Stimulated activated CD4-positive, alpha-beta T cell treated with anti-CD3 and anti-CD28 coated beads, Interleukin-1b, Interleukin-23, amount 100 ng/mL, for 1 hour (primary cell): ENCODE measurements at regions not wholly inside any gene's neighbourhood (a gene's known extent, or its start where the extent isn't known, plus 50 kb on each side); places are given as distances from the start of the nearest gene placed in this dataset.
"Not testable (repeated sequence)": the region's sequence is repeated elsewhere in the genome, so short reads cannot be mapped to it uniquely, and the experiment has no call there.

Experiments
- DNase-seq, 2 donors: peaks; one replicate each; pipeline ENCODE4 v3.0.0-alpha.2; 2020; ENCODE audit warnings: low read depth in 2 of 2

DNA sequence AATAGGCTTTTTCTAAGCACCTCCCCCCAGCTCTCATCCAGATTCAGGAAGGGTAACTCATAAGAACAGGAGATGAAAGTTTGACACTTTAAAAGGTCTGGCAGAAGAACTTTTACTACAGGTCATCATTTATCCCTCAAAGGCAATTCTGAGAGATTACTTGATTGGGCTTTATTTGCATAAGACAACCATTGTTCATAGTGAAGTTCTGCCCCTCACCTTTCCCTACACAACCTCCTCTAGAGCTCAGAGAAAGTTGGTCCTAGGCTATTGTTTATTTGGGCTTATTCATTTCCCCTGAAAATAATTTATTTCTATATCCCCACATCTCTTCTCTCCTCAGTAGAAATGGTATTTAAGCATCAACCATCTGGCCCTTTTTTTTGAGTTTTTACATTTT is 568.4 kb downstream of the ZNF608 start:
- DNase-seq = no peak

DNA sequence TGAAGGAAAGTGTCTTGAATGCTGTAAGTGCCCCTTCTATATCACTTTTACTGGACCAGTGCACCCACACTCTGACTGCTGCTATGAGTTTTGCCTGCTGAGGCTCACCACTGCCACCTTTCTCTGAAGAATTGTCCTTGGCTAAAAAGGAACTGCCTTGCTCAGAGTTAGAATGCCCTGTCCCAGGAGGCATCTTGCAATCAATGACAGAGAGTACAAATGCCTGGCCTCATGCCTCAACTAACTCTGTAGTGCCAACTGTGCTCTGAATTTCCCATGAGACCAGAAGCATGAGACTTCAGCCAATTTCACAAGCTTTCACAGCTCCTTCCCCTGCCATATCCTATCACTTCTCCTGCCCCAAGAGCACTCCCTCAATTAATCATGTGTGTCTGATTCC is 569.7 kb downstream of the ZNF608 start:
- DNase-seq = no peak

DNA sequence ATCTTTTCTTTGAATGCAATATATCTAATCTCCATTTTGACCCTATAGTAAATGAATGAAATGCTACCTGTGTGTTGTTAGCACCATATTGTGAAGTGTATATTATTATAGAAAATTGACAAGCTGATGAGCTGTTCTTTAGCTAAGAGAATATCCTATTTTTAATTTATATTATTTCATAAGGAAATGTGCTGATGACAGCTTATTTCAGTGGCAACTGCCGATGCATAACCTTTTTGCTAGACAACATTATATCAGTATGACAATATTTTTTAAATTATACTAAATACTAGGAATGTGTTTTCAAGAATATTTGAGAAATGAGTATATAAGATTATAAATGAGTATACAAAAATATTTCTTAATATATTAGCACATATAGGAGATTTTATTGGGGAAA is 573.1 kb downstream of the ZNF608 start:
- DNase-seq = no peak

DNA sequence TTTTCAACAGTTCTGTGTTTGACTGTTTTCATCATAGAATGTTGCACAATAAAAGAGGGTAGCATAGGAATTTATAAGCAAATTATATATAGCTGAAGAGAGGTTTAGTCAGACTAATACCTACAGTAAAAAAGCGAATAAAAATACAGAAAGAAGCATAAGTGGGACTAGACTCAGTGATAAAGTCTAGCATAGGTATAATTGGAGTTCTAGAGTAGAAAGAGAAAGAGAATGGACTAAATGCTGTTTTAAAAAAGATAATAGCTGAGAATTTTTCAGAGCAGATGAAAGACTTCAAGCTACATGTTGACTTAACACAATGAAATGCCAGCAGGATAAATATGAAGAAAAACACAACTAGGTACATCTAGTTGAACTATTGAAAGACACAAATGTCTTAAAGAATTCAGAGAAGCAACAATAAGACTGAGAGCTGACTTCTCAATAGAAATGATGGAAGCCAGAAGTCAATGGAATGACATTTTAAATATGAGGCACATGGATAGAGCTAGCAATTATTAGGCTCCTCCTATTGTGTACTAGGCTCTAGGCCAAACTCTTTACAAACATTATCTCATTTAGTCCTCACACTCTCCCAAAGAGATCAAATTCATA is 573.9 kb downstream of the ZNF608 start:
- DNase-seq = no peak

DNA sequence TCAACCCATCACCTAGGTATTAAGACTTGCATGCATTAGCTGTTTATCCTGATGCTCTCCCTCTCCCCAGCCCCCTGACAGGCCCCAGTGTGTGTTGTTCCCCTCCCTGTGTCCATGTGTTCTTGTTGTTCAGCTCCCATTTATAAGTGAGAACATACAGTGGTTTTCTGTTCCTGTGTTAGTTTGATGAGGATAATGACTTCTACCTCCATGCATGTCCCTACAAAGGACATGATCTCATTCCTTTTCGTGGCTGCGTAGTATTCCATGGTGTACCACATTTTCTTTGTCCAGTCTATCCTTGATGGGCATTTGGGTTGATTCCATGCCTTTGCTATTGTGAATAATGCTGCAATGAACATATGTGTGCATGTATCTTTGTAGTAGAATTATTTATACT is 578.3 kb downstream of the ZNF608 start:
- not testable (repeated sequence) for DNase-seq

DNA sequence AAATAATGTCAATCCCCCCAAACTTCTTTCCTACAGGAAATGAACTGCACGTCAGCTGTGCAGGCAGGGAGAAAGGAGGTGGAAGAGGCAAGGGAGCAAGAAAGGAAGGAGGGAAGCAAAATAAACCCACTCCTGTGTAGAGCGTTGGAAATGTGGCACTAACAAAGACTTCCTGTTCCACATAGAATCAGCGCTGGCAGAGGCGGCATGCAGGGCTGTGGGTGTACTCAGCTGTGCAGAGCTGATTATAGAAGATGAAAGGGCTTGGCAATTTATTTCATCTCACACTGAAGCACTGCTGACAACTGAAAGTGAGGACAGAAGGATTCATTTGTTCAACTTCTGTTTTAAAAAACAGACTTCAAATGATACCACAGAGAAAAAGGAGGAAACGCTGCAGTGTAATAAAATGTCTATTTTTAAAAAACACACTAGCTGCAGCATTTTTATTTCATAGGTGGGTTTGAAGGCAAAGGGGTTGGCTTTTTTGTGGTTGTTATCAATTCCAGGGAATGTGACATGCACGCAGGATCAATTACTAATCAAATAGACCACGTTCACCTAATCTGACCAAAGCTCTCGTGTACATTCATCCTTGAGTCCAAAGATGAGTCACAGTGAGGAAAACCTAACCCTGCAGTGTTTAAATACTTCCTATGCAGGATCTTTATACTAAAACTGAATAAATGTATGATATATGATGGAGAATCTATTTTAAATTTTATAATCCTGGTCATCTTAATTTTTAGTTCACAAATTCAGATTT is 583.5 kb downstream of the ZNF608 start:
- DNase-seq = no peak

DNA sequence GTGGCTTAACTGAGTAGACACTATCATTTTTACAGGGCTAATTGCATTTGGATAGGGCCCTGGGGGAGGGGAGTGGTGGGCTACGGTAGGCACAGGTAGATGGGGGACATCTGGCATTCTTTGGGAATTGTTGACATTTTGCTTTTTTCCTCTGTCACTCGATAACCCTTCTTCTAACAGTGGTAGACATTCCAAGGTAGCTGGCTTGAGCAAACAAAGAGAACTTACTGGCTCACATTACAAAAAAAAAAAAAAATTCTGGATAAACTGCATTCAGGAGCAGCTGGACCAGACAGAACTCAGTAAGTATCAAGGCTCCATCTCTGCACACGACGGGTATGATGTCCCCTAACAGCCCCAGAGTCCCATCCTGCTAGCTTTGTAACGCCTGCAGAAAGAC is 585.2 kb downstream of the ZNF608 start:
- DNase-seq = no peak

DNA sequence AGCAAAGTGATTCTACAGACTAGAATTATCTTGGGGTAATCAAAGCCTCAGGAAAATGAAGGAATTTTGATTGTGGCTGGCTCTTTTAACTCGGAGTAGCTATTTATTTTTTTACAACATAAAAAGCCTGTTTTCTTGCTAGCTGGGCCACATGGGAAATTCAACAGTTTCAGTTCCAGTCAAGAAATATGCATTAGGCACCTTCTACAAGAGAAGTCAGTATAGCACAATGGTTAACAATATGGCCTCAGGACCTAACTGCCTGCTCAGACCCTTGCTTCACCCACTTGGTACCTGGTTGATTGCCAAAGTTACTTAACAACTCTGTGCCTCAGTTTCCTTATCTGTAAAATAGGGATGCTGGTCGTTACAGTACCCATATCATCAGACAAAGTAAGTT is 586.2 kb downstream of the ZNF608 start:
- no peak for DNase-seq

DNA sequence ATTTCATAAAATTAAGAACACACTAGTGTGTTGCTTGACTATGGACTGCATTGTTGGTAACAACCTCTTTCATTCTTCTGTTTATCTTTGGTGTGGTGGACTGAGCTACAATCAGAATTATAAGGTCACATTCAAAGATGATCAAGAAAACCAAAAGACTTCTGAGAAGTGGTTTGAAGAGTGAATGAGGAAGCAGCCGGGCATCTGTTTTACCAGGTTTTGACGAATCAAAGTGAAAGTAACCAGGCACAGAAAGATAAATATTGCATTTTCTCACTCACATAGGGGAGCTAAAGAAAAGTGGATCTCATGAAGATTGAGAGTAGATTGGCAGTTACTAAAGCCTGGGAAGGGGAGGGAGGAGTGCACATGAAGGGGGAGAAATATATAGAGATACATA is 589.1 kb downstream of the ZNF608 start:
- no peak for DNase-seq

DNA sequence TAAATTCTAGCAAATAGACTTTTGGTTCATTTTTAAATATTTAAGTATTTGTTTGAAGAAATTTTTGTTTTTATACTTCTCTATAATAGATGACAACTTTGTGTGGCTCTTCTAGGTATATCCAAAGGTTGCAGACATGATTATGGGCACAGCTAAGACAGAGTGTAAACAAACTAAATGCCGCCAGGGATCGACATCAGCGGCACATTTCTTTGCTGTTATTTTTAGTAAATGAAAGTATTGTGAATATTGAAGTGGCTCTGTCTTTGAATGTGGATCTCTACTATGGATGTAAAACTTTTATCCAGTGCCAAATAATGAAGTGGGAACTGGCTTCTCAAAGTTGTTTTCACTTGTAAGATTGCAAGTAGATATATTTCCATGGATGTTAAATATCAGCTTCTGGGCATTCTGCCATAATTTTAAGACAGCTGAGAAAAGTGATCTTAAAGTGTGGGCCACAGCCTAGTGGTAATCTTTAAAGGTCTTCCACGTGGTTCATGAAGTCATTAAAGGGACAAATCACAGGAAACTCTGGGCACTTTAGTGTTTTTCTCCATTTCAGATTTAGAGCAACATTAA is 589.9 kb downstream of the ZNF608 start:
- DNase-seq = no peak

DNA sequence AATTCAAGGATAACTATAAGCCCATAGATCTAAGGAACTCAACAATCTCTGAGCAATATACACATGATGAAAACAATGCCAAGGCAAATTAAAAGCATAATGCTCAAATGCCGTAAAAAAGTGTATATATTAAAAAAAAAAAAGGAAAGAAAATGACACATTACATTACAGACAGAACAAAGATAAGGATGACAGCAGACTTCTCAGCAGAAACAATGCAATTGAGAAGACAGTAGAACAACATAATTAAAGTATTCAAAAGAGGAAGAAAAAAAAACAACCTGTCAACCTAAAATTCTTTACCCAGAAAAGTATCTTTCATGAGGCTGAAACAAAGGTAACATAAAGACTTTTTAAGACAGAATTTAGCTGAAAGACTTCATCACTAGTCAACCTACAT is 591.7 kb downstream of the ZNF608 start:
- no peak for DNase-seq

DNA sequence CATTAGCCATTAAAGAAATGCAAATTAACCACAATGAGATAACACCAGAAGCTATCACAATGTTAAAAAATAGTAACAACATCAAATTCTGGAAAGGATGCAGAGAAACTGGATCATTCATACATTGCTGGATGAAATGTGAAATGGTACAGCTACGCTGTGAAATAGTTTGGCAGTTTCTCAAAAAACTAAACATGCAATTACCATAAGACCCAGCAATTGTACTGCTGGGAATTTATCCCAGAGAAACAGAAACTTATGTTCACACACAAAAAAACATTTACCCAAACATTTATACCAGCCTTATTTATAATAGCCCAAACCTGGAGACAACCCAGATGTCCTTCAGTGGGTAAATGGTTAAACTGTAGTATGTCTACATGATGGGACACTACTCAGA is 592.9 kb downstream of the ZNF608 start:
- no peak for DNase-seq

DNA sequence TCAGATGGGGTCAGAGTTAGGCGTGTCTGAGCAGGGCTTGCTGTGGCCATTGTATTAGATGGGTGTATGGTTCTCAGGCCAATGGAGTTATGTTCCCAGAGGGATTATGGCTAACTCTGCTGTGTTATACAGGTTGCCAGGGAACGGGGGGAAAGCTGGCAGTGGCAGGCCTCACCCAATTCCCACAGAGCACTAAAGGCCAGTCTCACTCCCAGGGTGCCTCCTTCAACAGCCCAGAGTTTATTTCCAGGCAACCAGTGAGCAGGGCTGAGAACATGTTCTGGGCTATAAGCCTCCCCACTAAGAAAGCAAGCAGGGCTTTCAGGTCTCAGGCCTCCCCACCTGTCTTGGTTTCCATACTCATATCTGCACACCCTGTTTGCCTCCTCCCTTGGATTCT is 597.9 kb downstream of the ZNF608 start:
- no peak for DNase-seq

DNA sequence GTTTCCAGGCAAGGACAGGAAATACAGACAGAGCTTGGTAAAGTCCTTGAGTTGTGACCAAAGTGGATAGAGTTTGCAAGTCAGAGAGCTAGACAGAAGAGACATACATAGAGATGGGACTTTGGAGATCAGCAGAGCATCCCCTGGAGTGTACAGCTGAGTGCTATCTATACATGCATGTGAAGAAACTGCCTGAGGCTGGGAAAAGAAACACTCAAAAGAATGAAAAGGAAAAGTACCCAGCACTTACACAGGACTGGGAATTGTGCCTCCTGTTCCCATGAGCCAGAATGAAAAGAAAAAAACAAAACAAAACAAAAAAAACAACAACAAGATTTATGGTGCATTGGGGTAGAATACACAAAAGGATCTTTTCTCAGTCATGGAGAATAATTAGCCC is 606.4 kb downstream of the ZNF608 start:
- DNase-seq = no peak

DNA sequence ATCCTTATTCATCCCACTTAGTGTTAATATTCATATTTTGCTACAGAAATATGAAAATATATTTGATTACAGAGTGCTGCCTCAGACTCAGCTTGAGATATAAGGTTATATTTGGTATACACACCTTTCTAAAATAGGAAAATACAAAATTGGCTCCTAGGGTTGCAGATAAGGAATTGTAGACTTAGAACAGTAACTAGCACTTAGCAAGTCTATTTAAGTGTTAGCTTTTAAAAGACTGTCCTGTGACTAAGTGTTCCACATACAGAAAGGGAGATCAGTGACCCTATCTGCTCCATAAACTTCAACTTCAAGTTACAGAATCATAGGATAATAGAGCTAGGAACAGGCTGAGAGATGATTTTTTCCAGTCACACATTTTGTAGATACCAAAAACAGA is 607.0 kb downstream of the ZNF608 start:
- DNase-seq = no peak

DNA sequence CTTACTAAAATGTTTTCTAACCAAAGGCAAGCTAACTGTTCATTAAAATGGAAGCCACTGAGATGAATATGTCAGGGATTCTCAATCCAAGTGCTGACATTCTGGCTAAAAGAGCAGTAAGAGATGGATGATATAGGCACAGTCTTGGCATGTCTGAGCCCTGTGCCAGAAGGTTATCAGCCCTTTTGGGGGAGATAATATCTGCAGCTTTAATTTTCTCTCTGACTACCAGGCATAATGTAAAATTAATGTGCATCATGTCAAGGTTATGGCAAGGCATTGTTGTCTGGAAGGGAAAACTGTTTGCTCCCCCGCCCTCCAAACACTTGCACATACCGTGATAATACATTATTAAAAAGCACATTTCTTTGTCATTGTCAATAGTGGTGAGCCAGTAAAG is 609.8 kb downstream of the ZNF608 start:
- DNase-seq = no peak

DNA sequence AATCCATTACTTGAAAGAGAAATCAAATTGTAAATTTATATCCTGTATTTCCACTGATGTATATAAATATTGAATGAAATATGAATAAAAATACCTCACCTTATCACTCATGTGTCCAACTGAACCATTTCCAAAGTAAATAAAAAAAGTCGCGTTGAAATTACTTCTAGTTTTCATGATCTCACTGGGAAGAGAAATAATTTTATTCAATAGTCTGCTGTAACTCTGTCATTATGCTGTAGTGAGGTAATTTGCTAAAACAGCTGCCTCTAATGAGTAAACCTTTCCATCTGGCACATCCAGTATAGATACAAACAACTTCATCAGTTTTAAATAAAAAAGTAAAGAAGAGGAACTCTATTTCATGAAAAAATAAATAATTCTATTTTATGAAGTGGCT is 611.5 kb downstream of the ZNF608 start:
- no peak for DNase-seq

DNA sequence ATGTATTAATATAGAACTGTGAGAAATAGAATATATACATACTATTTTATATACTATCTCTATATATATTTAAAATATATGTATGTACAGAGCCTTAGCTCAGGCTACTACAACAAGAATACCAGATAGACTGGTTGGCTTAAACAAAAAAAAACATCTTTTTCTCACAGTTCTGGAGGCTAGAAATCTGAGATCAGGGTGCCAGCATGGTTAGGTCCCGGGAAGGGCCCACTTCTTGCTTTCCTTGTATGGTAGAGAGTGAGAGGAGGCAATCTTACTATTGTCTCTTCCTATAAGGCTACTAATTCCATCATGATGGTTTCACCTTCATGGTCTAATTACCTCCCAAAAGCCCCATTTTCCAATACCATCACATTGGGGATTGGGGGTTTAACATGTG is 613.0 kb downstream of the ZNF608 start:
- DNase-seq = no peak

DNA sequence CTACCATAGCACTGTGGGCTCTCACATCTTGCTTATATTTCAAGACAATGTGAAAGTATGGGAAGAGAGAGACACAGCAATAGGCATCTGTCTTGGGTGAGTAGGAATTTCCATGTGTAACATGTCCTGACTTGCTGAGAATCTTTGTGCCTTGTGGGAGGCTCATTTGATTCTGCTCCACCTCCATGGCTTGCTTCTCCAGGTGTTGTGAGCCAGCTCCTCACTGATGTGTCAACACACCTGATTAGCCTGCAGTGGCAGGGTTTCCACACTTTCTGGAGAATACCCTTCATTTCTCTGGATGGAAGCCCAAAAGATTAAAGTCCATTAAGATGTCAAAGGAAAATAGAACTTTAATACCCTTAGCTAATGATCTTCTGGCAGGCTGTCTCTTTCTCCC is 613.6 kb downstream of the ZNF608 start:
- DNase-seq = no peak

DNA sequence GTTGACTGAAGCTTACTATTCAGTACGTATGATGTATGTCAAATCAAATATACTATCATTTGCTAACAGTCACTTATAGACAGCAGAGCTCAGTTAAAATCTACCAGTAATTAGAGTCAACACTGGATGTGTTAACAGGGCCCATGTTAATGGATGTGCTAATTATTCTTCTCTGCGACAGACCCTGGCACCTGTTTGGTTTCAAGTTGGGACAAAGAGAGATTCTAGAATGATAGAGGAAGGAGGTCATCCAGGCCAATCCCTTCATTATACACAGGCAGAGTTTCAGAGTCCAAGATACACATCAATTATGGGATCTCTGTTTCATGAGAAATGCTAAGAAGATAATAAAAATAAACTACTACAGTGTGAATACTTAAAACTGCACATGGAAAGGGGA is 615.0 kb downstream of the ZNF608 start:
- no peak for DNase-seq

DNA sequence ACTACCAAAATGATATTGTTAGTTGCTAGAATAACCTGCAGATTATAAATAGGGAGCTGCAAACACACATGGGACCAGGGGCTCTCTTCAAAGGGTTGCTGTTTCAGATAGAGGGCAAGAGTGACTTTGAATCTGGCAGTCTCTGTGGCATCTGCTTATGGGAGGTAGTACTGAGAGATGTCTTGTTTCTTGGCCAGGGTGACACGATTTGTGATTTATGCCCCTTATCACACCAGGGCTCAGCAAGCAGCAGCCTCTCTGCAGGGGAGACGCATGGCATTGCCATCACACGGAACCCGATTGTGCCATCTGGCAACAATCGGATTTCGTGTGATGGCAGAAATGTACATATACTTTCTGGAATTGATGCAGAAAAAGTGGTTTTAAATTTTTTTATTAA is 615.6 kb downstream of the ZNF608 start:
- no peak for DNase-seq

DNA sequence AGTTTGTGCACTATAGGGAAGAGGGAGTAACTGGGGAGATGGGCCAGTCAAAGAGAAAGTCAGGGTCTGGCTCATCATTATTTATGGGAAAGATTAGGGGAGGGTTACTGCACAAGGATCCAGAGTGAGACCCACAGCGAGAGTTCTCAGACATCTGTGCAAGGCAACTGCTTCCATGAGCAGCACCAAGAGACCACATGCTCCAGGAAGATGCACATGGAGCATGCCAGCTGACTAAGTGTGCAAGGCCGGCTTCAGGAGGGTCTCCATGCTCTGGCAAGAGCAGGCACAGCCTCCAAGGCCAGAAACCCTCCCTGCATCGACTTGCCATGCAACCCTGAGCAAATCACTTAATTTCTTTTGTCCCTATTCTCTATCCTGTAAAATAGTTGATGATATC is 616.9 kb downstream of the CSNK1G3 start:
- no peak for DNase-seq

DNA sequence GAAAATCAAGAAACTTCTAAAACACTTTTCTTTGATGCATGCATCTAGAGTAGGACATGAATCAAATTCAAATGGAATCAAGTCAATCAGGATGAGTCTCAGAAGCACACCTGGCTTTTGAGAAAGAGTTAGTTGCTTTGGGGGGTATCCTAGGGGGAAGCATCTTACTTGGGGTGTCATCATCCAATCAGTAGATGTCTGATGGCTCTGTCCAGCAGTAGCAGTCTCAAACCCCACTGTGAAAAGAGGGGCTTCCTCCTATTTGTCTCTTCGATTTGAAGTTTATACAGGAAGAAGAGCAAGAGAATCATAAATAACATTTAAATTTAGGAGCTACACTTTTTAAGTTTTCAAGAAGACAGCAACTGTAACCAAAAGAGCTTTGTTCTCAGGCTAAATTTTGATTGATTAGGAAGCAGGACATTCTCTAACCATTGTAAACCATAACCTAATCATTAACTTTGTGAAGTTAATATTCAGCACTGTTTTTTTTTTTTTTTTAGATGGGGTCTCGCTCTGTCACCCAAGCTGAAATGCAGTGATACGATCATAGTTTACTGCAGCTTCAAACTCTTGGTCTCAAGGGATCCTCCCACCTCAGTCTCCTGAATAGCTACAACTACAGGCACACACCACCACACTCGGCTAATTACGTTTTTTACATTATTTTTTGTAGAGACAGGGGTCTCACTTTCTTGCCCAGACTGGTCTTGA is 614.7 kb downstream of the CSNK1G3 start:
- no peak for DNase-seq
